ENCODE measurements at regions not wholly inside any gene's neighbourhood (a gene's known extent, or its start where the extent isn't known, plus 50 kb on each side); places are given as distances from the start of the nearest gene placed in this dataset.

- TF ChIP-seq CTCF (IDR thresholded peaks at IDR 0.05) (no peak), POLR2AphosphoS5 (IDR thresholded peaks at IDR 0.05) (no peak)
These were observed 70.2 kb downstream of the OR4C45 start for GRCh38 chr11:50102916-50103315.

All from transverse colon (tissue), 4 donors.